Epithelial cell of esophagus (primary cell): ENCODE measurements at regions not wholly inside any gene's neighbourhood (a gene's known extent, or its start where the extent isn't known, plus 50 kb on each side); places are given as distances from the start of the nearest gene placed in this dataset.
A peak's percentile ranks its signal among the peaks of the same experiment; 100 is the strongest.

Source experiments
- DNase-seq: peaks from one replicate; pipeline ENCODE4 v3.0.0; 2010; ENCODE audit warnings: low read depth
- H3K4me3 ChIP-seq: 2 replicates; pipeline ENCODE4 v1.5.1; 2011; ENCODE audit warnings: mild to moderate bottlenecking, low read length, control low read depth
- CTCF ChIP-seq: IDR thresholded peaks from 2 replicates; pipeline ENCODE4 v1.5.1; 2011; ENCODE audit warnings: low read depth, mild to moderate bottlenecking, low read length, control low read depth, inconsistent platforms; ENCODE audit not compliant: insufficient read depth; ENCODE audit errors: missing control alignments

GRCh38 chr20:23195636-23196035, 109.5 kb upstream of the CD93 start:
- no peak for DNase-seq
- TF ChIP-seq CTCF: no peak
- no peak overlapping the region for H3K4me3 ChIP-seq

GRCh38 chr20:23193801-23194384, 107.8 kb upstream of the CD93 start:
- no peak overlapping the region for H3K4me3 ChIP-seq
- no peak for TF ChIP-seq CTCF
- peak; percentile 83 for DNase-seq

DNA sequence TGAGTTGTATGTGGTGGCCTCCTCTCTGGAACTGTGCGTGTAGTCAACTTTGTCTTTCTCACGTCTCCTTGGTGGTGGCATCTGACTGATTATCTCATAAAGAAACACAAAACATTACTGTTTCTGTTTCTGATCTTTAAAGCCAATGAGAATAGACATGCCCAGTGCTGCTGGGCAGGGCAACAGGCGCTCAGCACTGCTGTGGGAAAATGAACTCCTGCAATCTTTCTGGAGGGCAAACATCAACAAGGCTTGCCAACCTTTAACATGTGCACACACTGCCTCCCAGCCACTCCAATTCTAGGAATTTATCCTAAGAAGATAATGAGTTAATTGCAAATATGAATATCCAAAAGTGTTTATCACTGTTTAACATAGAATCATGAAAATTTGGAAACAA, 106.3 kb upstream of the CD93 start:
- H3K4me3 ChIP-seq: no peak overlapping the region
- DNase-seq: no peak
- TF ChIP-seq CTCF: no peak

- TF ChIP-seq CTCF: no peak
- H3K4me3 ChIP-seq: no peak overlapping the region
- no peak for DNase-seq
Measured at GRCh38 chr20:23190557-23190956, 104.4 kb upstream of the CD93 start.

- DNase-seq: no peak
- H3K4me3 ChIP-seq: no peak overlapping the region
- TF ChIP-seq CTCF: no peak
Measured at GRCh38 chr20:23189854-23190253, 103.7 kb upstream of the CD93 start.

GRCh38 chr20:23189341-23189740, 103.2 kb upstream of the CD93 start:
- no peak for DNase-seq
- TF ChIP-seq CTCF: no peak
- H3K4me3 ChIP-seq: no peak overlapping the region
